Ovary (tissue), 3 donors: ENCODE measurements at regions not wholly inside any gene's neighbourhood (a gene's known extent, or its start where the extent isn't known, plus 50 kb on each side); places are given as distances from the start of the nearest gene placed in this dataset.

Experiments
- CTCF ChIP-seq, 3 donors: fragments of 450-650 bp in 2 of 3; fragments of 200-600 bp in 1 of 3; IDR thresholded peaks; one replicate each; pipeline versions ENCODE4 v1.5.1 to v1.8.0; 2016 to 2022; ENCODE audit warnings: antibody characterized with exemption in 3 of 3, mild to moderate bottlenecking in 1 of 3
- EP300 ChIP-seq: sonication (generic); formaldehyde crosslinking; IDR thresholded peaks from one replicate; pipeline ENCODE4 v1.6.1; 2017; ENCODE audit warnings: antibody characterized with exemption
- POLR2A ChIP-seq: fragments of 450-650 bp; IDR thresholded peaks from one replicate; pipeline ENCODE4 v1.6.1; 2017; ENCODE audit warnings: antibody characterized with exemption, mild to moderate bottlenecking, moderate library complexity
- donor health status: DM: no; HTN: no; CAD: no.

GRCh38 chr7:3242398-3242972 is 58.6 kb upstream of the SDK1 start:
- TF ChIP-seq CTCF (IDR thresholded peaks at IDR 0.05) (no peak), EP300 (no peak), POLR2A (no peak)
